HG02885 (cell line): ENCODE measurements at regions not wholly inside any gene's neighbourhood (a gene's known extent, or its start where the extent isn't known, plus 50 kb on each side); places are given as distances from the start of the nearest gene placed in this dataset.
A peak's percentile ranks its signal among the peaks of the same experiment; 100 is the strongest.
"Not testable (repeated sequence)": the region's sequence is repeated elsewhere in the genome, so short reads cannot be mapped to it uniquely, and the experiment has no call there.

ENCODE experiments used
- ATAC-seq: cut with Tn5 transposase; IDR thresholded peaks from one replicate; pipeline ENCODE4 v1.9.1; 2021; ENCODE audit warnings: mild to moderate bottlenecking; ENCODE audit not compliant: unreplicated experiment, poor library complexity

DNA sequence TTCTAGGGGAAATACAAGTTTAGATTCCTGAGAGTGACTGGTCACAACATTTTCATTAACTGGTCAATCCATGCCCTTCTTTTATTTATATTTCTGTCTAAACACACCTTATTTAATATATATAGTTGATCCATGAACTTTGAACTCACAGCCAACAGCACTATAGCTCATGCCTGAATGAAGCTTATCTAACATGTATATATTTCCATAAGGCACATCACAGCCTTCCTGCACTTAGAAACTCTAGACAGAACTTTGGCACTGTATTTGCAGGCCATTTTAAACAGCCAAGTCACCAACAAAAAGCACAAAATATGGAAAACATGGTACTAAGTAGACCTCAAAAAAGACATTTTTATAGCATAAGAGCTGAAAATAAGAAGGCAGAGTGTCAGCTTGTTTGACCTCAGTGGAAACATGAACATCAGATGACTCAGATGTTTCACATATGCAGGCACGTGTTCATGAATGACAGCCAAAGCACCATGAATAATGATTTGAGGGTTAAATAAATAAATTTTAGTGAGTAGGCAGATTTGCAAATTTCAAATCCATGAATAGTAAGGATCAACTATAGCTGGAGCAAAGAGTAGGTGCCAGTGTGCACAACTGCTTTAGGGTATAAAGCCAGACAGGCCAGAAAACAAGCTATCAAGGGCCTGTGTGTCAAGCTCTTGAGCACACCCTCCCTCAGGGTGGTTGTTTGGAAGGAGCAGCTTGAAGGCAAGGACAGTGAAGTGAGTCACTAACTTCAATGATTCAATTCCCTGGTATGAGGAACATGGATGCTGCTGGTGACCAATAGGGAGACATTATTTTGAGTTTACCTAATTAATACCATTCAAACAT, 88.9 kb upstream of the NT5E start:
- peak; percentile 70 for ATAC-seq

DNA sequence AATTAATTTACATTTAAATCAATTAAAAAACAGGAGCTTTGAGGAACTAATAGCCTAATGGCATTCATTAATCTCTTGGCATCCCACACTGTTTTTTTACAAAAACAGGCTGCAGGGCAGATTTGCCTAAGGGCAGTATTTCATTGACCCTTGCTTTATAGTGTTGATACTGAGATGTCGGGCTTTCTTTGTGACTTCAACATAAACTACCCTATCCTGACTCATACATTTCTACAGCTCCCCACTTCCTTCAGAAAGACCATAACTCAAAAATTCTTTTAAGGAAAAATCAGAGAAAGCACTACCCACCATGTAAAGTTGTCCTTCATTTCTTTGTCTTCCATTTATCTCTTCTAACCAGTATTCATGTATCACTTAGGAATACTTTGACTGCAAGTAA, 92.2 kb upstream of the NT5E start:
- ATAC-seq: no peak

DNA sequence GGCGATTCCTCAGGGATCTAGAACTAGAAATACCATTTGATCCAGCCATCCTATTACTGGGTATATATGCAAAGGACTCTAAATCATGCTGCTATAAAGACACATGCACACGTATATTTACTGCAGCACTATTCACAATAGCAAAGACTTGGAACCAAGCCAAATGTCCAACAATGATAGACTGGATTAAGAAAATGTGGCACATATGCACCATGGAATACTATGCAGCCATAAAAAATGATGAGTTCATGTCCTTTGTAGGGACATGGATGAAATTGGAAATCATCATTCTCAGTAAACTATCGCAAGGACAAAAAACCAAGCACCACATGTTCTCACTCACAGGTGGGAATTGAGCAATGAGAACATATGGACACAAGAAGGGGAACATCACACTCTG, 93.1 kb upstream of the NT5E start:
- ATAC-seq: not testable (repeated sequence)

DNA sequence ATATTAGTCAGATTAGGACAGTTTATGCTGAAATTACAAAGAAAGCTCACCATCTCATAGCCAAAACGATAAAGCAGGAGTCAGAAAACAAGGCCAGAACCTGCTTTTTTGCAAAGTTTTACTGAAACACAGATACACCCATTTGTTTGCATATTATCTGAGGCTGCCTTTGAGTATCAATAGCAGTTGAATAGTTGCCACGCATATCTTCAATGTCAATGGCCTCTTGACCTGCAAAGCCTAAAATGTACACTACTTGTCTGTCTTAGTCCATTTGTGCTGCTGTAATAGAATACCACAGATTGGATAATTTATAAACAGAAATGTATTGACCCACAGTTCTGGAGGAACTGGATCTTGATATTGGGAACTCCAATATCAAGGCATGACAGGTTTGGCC, 94.1 kb upstream of the NT5E start:
- no peak for ATAC-seq

DNA sequence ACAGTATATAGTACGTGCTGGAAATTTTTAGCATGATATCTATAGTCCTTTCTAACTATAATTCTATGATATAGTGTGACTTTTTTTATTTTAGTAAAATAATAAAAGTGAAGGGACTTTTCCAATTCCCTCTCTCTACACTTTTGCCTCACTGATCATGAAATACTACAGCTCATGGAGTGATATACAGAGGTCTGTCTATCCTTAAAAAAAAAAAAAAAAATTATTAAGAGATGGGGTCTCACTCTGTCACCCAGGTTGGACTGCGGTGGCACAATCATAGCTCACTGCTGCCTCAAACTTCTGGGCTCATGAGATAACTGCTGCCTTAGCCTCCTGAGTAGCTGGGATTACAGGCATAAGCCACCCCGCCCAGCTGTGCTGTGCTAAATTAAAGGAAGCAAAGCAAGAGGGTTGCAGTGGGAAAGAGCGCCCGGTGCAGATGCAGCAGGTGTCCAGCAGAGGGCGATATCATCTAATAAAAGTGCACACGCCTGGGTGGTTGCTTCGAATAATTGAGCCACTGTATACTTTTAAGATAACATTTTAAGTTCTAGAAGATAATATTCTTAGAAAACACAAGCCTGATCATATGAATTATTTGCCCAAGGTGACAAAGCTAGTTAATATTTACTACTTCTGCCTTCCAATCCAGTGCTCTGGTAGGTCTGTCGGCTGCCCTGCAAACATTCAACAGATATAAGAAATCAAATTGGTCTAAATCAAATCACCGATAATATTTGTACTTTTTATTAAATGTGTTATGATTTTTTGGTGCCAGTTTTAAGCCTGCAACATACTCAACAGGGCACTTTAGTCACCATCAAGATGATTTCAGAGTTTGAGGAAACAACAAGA, 94.9 kb upstream of the NT5E start:
- ATAC-seq: peak; percentile 89

DNA sequence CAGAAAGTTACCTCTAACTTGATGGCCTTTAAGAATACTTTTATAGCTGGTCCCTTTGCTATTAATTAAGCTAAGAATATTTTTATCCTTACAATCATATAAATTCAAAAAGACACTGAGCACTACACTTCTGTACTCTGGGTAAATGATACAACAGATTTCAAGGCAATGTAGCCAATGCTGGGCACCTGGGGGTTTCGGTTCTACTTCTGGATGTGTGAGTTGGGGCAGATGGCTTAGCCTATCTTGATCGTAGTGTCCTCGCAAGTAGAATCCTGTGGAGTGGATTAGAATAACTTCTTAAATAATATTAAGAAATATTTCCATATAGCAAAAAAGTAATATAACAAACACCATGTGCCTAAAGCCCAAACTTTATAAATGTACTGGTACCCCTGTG, 96.9 kb upstream of the NT5E start:
- no peak for ATAC-seq

- ATAC-seq: no peak
These were observed 101.2 kb upstream of the NT5E start for GRCh38 chr6:85348643-85349042.

GRCh38 chr6:85347812-85348211, 102.1 kb upstream of the NT5E start:
- ATAC-seq: no peak

- ATAC-seq: no peak
These were observed 103.7 kb upstream of the NT5E start for GRCh38 chr6:85346196-85346595.

DNA sequence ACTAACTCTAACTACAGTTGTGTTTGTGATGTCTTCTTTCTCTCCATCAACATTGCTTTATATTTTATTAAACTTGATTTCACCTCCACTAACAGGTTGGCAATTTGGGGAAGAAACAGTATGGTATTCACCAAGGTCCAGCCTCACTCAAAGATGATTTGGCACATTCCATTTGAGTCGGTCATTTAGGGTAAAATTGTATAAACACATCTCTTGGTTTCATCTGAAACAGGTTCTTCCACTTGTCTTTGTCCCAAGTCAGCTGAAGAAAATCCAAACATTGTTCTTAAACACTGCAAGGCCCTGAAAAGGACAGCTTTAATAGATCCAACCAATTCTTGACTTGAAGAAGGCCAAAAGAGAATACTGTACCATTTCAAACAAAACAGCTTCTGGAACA, 104.9 kb upstream of the NT5E start:
- ATAC-seq: no peak

DNA sequence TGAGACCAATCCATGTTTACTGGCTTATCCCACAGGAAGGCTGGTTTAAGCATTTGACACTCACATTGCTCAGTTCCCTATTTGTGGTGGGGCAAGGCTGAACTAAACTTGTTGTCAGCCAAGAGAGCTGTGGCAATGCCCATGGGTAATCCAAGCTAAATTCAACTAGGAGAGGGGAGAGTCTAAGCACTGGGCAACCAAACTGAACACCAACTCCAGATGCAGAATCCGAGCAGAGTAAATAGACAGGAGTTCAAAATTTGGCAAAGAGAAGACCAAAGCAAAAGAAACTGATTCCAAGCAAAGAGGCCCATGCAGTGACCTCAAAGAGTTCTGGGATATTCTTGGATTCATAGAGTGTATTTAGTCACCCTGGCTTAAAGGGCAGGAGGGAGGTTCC, 106.5 kb upstream of the NT5E start:
- ATAC-seq: no peak

DNA sequence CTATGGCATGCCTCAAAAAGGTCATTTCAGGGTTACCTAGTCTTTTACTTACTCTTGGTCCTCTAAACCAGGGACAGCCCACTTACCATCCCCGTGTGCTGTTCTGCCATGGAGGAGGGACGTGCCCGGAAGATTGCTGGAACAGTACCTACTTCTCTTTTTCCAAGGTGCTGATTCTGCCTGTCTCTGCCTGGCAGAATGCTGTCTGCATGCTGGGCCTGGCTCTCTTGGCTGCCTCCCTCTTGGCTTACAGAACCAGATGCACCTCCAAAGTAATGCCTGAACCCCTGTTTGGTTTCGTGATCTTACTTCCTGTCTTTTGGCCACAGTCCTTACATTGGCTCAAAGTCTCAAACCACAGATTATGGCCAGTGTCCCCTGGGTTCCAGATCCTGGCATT, 120.7 kb upstream of the NT5E start:
- ATAC-seq: no peak

DNA sequence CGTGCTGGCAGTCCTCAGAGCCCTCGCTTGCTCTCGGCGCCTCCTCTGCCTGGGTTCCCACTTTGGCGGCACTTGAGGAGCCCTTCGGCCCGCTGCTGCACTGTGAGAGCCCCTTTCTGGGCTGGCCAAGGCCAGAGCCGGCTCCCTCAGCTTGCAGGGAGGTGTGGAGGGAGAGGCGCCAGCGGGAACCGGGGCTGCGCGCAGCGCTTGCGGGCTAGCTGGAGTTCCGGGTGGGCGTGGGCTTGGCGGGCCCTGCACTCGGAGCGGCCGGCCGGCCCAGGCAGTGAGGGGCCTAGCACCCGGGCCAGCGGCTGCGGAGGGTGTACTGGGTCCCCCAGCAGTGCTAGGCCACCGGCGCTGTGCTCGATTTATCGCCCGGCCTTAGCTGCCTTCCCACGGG, 124.1 kb upstream of the NT5E start:
- not testable (repeated sequence) for ATAC-seq

GRCh38 chr6:85323435-85324040, 126.3 kb upstream of the NT5E start:
- ATAC-seq: peak; percentile 90

DNA sequence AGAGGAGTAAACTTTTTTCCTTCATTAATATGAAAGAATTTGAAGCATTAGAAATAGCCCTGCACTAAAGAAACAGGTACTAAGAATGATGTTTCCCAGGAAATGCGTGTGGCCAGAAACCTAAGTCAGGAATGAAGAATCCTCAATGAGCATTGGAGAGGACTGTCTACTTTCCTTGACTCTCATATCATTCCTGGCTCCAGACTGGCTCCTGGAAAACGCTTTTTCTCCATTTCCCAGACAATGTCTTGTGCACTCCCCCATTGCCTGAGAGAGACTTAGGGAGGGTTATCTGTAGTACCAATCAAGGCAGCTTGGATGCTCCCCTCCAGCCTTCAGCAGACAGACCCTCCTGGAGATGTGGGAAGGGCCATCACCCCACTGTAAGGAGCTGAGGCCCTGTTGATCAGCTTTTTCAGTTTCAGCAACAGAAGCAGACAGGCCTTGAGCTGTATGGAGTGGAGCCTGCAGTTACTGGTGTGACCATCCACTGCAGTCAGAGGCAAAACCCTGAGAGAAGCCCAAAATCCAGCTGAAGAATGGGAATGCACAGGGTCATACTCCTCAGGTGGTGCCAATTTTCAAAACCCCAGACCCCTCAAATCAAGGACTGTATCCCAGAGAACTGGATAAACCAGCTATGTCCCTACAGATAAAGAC, 127.3 kb upstream of the NT5E start:
- no peak for ATAC-seq

DNA sequence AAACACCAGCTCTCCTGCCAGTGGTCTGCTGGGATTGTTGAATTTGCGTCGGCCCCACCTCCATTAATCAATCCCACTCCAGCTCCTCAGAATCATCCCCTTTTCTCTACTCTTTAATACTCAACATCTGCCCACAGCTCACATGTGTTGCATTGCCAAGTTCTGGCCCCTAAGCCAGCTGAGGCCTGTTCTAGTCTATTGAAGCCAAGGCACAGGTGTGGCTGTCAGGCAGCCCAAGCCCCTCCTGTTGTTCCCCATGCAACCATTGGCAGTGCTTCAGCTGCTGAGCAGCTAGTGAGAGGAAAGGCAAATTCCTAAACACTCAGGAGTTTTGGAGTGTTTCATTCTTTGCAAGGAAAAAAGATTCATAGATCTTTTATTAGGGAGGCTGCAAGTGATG, 128.0 kb upstream of the NT5E start:
- no peak for ATAC-seq

GRCh38 chr6:85314586-85314985, 135.3 kb upstream of the NT5E start:
- no peak for ATAC-seq

GRCh38 chr6:85300581-85300980, 149.3 kb upstream of the NT5E start:
- no peak for ATAC-seq

GRCh38 chr6:85298553-85298952, 151.3 kb upstream of the NT5E start:
- ATAC-seq: no peak

- no peak for ATAC-seq
These were observed 158.6 kb upstream of the NT5E start for GRCh38 chr6:85291326-85291725.

DNA sequence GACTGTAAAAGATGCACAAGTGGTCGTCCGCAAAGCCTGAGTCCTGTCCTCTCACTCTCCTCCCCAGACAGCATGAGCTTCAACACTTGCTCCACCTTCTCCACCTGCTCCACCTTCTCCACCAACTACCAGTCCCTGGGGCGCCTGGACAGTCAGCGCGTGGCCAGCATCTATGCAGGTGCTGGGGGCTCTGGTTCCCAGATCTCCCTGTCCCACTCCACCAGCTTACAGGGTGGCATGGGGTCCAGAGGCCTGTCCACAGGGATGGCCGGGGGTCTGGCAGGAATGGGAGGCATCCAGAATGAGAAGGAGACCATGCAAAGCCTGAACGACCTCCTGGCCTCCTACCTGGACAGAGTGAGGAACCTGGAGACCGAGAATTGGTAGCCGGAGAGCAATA, 162.2 kb upstream of the NT5E start:
- no peak for ATAC-seq
